ENCODE measurements at regions not wholly inside any gene's neighbourhood (a gene's known extent, or its start where the extent isn't known, plus 50 kb on each side); places are given as distances from the start of the nearest gene placed in this dataset.

DNA sequence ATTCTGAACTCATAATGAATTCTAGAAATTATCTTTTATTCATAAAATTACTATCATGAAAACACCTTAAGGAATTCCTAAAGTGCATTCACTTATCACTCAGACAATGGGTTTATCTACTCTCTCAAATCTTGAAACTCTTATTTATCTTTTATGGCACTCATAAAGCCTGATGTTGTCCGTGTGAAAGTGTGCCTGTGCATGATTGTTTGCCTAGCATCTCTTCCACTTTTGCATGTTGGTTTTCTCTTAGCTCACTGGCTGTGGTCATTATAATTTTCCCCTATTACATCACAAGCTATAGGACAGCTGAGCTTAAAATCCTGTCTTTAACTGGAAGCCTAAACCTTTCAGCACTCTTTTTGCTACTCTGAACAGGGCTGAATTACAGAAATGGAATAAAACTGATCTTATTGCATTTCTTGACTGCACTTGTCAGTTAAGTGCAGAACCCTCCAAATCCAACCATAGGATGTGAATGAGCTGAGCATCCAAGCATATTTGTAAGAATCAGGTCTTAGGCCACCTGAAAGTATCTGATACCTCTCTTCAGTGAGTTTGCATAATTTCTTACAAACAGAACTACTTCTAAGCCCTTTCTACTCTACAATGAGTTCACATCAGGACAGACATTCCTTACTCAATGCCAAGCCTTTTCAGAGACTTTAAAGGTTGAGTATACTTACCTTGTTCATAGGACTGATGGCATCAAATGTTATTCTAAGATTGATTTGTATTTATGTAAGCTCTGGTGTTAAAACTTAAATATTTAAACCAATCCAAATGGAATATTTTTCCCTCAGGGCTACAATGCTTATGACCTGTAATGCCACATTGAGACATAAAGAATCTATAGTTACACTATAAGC, 221.2 kb upstream of the KITLG start:
- DNase-seq: no peak

DNA sequence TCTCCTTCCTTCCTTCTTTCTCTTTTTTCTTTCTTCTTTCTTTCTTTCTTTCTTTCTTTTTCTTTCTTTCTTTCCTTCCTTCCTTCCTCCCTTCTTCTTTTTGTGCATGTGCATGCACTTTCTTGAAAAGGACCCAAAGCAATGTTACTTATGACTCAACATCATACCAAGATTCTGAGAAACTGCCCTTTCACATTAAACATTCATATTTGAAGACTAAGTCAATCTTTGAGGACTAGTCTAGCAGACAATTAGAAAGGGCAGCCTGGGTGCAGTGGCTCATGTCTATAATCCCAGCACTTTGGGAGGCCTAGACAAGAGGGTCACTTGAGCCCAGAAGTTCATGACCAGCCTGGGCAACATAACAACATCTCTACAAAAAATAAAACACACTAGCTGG, 212.8 kb upstream of the KITLG start:
- DNase-seq: no peak

DNA sequence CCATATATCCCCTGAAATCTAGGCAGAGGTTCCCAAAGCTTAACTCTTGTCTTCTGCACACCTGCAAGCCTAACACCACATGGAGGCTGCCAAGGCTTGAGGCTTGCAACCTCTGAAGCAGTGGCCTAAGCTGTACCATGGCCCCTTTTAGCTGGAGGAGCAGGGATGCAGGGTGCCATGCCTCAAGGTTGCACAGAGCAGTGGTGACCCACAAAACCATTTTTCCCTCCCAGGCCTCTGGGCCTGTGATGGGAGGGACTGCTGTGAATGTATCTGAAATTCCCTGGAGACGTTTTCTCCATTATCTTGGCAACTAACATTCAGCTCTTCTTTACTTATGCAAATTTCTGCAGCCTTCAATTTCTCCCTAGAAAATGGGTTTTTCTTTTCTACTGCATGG, 210.0 kb upstream of the KITLG start:
- DNase-seq: no peak

DNA sequence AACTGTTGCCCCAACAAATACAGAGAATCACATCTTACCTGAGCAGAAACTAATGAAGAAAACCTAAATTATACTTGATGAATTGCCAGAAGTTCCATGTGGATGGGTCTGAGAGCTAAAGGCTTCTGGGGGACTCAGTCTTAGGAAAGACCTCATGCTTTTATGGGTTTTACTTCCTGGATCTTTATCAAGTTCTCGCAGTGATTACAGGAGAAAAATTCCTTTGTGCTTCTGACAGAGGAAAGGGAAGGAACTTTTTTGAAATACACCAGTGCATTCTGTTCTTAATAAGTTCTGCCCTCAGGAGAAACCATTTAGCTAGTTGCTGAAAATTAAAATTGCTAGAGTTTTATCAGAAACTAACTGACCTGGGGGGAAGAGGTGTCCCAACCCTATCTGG, 203.9 kb upstream of the KITLG start:
- DNase-seq: no peak

DNA sequence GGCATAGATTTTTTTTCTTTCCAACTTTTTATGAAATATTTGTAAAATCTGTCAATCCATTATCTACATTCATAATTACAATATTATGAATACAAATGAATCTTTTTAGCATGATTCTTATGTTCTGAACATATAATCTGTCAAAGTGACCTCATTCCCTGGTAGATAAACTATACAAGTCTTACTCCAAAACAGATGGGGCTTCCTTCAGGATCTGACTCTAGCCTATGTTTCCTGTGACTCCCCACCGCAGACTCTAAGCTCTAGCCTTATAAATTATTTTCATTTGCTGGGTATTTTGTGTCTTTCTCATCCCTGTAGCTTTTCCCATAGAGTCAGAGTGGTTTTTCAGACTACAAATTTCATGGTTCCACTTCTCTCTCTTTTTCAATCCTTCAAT, 202.1 kb upstream of the KITLG start:
- DNase-seq: no peak

DNA sequence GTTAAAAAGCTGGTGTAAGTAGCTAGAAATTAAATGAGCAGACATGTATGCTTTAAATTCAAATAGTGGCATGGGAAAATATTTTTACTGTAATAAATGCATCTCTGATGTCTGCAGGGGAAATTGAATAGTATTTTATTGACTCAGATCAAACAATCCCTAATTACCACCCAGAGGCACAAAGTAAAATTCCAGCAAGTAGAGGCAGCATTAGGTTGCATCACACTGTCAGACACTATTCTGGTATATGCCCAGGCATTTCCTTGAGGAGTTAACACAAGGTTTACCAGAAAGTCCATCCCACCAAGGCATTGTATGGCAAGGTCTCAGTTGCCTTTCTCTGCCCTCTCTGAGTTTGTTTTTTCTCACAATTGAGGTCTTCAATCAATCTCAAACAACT, 201.6 kb upstream of the KITLG start:
- no peak for DNase-seq

DNA sequence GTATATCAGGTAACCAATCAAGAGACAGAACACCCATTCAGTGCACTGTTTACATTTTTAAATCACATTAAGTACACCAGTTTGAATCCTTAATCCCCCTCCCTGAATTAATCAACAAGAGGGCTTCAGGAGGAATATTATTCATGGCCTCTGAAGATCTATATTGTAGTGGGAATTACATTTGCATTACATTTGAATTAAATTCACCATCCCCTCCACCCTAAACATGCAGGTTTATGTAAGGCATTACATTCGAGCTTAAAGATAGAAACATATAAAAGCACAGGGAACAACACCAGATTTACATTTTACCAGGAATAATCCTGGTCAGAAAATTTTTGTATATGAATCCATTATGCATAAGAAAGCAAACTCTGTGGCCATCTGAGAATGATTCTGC, 197.8 kb upstream of the KITLG start:
- DNase-seq: no peak

DNA sequence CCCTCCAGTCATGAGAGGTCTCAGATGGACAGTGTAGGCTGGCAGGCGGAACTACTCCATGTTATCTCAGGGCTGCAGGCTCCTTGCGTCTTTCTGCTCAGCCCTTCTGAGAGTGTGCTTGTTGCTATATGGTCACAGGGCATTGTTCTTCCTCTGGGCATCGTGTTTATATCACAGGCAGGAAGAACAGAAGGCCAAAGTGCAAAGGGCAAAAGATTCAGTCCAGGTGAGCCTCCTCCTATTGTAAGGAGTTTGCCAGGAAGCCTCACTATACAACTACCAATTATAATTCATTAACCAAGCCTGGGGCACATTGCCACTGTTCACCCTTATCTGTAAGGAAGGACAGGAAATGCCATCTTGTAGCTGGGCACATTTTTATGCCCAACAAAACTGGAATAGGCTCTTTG, 195.5 kb upstream of the KITLG start:
- no peak for DNase-seq

DNA sequence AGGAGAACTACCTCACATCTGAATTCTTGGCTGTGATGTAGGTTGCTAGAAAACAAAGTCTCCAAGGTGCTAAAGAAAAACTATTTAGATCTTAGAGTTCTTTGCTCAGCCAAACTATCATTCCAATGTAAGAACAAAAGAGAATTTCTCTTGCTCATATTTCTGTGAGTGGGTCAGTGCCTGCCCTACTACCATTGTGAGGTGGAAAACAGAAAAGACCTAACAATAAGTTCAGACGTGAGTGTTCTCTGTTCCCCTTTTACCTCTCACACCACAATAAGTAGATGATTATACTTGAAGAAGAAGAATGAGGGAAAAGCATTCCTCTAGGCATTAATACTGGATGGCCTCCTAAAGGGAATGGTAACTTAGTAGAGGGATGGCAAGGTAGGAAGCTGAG, 187.4 kb upstream of the KITLG start:
- DNase-seq: no peak

DNA sequence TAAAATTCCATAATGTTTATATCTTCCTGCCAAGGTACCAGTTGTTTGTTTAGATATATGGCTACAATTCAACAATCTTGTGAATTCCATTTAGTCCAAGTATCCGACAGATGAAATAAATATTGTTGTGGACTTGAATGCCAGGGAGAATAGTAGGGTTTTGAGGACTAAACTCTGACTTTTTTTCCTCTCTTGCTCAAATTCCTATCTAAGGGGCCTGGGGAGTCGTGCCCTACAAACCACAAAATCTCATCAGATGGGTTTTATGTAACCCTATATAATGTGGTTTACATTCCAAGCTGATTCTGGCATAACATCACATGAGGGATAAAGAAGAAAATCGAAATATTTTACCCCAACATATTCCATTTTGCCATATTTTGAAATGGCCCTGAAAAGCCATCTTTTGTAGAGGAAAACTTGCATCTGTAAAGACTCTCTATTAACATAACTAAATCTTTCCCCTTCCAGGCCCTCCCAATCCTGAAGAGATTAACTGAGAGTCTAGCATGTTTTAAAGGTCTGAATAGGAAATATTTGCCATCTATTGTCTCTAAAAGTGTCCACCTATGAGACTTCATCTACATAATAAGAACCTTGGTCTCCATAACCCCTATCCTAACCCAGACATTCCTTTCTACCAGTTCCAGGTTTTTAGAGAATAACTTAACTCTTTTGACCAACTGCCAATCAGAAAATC, 184.7 kb upstream of the KITLG start:
- DNase-seq: no peak

DNA sequence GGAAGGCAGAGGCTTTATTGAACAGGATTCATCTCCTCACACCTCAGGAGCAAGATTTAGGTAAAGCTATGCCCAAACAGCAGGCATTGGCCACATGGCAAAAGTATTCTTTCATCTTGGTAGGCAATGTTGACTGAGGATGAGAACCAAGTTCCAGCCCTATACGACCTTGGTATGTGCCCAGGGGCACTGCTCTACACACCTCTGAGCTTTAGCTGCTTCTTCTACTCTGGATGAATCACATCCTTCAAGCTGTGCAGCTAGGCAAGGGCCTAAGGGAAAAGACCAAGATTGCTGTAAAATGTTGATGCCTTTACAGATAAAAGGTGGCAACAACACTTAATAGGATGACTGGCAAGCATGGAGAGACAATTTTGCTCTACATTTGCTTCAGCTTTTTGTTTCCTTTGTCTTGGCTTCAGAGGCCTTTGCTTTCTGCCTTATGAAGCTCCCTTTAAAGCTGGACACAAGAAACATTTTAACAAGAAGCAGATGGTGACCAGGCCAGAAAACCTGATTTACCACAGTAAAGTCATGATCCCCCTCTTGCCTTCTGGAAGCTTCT, 183.3 kb upstream of the KITLG start:
- no peak for DNase-seq

DNA sequence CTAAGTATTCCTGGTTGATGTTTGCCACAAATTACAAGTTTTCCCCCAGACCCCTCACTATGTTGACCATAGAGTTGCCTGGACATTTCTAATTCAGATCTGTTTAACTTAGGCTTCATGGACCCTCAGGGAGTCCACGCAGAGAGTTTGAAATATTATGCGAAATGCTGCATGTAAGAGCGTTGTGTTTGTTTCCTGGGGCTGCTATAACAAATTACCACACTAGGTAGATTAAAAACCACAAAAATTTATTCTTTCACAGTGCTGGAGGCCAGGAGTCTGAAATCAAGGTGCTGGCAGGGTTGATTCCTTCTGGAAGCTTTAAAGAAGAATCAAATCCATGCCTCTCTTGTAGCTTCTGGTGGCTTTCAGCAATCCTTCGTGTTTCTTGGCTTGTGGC, 177.9 kb upstream of the KITLG start:
- DNase-seq: no peak

DNA sequence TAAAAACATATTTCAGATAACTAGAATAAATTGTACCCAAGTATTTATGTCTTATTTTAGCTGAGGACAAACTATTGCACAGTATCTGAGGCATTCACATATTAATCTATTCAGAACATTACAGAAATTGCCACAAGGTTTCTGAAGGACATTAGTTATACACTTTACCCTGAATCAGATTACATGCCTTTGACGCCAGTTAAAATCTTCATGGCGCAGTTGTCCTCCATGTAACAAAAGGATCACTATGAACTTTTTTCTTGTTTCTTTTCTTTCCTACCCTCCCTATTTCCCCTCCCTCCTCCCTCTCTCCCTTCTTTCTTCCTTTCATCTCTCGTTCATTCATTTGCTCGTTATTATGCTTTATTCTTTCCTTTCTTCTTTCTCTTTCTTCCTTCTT, 176.6 kb upstream of the KITLG start:
- no peak for DNase-seq

DNA sequence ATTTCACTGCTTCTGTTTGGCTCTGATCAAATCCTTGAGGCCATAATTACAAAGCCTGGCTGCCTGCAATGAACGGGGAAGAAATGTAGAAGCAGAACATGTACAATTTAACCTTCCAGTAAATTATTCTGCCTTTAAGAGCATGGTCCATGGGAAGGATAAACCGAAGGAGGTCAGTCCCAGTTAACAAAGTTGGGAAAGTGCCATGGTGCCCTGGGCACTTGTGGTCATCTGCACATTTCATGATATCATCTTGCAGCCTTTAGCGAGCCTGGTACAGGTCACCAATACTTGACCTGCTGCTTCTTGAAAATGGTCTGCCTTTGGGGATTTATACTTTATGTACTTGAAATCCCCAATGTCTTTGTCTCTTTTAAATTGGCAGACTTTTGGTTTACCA, 175.9 kb upstream of the KITLG start:
- DNase-seq: no peak

DNA sequence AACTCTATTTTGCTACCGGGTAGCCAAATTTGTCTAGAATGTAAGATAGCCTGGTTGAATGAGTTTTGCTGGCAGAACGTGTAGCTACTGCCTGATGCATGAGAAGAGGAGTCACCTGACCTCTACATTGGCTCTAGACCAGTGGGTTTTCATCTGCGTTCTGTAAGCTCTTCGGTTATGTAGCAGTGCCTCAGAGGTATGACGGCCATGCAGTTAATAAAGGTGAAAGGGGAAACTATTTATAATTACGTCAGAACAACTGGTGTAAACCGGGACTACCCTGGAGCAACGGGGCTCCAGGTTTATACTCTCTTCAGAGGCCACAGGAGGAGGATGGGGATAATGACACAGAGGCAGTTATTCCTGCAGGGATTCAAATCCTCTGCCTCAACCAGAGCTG, 173.4 kb upstream of the KITLG start:
- DNase-seq: no peak

DNA sequence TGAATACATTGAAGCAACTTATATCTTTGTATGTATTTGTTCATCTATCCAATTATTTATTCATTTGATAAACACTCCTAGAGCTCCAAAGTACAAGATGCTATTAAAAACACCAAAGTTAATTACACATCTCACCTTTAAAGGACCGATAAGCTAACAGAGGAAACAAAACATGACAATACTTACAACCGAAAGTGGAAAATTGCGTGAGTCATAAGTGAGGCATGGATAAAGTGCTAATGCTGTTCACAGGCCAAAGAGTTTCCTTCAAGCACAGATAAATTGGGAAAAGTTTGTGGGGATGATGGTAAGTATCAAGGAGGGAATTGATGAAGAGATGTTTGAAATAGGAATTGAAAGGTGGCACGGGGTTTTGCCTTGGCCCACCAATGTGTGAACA, 172.8 kb upstream of the KITLG start:
- DNase-seq: no peak

DNA sequence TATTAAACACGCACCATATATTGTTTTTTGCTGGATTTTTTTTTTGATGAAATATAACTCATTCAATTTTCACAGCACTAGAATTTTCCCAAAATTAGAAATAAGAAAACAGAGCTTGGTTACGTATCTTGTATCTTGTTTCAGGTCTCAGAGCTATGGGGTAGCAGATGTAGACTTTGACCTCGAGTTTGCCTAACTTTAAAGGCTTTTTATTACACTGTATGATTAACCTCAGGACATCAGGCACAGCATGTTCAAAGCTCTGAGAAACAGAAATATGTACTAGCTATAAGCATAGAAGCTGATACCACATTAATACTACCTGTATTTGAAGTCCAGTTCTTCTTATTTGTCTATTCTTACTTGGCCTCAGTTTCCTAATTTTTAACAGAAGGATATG, 171.9 kb upstream of the KITLG start:
- no peak for DNase-seq

DNA sequence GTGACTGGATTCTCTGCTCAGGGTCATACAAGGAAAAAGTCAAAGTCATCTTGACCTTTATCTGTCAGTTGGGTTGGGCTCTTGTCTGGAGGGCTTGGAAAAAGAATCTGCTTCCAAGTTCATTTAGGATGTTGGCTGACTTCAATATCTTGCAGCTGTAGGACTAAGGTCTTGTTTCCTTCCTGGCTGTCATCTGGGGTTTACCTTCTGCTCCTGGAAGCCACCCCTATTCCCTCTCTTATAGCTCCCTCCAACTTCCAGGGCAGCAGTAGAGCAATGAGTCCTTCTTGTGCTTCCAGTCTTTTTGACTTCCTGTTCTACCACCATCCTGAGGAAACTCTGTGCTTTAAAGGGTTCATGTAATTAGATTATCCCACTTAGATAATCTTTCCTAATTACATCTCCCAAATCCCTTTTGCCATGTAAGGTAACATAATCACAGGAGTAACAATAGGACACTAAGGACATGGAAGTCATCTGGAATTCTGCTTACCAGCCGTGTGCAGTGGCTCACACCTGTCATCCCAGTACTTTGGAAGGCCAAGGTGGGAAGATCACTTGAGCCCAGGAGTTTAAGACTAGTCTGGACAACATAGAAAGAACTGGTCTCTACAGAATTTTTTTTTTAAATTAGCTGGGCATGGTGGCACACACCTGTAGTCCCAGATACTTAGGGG, 170.7 kb upstream of the KITLG start:
- DNase-seq: no peak

DNA sequence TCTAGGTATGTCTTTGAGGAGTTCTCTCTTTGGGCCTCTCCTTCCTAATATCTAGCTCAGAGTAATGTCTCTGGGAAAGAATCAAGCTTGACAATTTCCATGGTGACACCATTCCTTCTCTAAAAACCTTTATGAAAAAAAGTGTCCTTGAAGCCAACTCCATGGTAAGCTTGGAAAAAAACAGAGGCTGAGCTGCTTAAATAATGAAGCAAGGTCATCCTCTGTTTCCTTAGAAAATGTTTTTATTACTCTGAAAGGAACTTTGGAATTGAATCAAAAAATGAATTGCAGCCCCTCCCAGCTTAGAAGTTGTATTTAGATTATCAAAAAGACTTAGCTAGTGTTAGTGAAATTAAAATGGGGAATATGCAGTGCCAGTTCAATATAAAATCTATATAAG, 166.1 kb upstream of the KITLG start:
- no peak for DNase-seq

DNA sequence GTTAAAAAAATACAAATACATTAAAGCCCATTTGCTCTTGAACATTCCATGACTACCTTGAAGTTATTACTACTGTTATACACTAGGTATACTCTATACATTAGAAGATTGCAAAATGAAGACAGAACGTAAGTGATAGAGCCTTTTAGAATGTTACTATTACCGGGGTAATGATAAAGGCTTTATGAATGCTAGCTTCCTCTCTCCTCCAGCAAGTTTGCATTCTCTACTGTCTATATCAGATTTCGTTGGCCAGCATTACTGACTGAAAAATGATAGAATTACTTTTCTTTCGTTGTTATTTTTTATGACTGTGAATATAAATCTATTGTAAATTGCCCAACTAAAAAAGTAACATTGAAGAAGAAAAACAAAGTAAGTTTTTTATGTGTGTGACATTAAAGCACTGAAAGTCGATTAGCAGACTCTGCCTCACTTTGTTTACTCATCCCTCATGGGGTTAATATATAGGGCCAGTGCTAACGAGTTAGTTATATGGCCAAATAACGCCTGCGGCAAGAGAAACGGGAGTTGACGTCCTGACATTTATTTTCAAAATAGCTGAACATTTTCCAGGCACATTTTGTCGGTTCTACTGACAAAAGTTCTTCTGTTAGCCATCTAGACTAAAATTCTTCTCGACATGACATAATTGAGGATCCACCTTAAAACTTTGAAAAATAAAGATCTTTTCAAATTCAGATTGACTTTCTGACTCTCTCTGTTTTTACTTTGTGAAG, 163.8 kb upstream of the KITLG start:
- no peak for DNase-seq

DNA sequence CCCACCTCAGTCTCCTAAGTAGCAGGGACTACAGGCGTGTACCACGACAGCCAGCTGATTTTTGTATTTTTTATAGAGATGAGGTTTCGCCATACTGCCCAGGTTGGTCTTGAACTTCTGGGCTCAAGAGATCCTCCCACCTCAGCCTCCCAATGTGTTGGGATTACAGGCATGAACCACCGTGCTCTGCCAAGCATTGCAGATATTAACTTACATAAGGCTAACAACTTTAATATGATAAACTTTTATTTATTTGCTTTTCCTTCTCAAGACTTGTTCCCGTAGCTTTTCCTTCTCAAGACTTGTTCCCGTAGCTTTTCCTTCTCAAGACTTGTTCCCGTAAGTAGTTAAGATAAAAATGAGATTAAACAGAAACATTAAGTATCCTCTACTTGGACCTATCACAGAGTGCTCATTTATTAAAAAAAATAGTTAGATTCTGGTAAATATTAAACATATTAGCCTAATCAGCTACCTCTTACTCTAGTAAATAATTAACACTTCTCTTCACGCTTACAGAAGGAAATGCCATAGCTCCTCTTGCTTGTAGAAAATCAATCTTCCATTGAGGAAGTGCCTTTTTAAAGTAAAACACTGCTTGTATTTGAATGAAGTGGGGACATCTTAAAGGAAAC, 157.7 kb upstream of the KITLG start:
- no peak for DNase-seq

DNA sequence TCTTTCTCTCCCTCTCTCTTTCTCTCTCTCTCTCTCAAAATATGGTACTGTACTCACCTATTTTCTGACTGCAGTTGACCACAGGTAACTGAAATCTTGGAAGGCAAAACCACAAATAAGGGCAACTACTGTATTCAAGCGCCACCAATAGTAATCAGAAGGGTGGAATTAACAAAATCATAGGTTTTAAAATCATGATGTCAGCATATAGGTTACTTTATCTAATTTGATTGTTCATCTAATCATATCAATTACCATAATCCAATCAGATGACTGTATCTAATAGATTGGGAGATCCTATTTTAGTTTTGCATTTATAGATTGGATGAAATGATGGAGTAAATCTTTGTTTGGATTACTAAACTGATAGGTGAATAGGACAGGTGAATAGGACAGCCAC, 155.8 kb upstream of the KITLG start:
- no peak for DNase-seq

DNA sequence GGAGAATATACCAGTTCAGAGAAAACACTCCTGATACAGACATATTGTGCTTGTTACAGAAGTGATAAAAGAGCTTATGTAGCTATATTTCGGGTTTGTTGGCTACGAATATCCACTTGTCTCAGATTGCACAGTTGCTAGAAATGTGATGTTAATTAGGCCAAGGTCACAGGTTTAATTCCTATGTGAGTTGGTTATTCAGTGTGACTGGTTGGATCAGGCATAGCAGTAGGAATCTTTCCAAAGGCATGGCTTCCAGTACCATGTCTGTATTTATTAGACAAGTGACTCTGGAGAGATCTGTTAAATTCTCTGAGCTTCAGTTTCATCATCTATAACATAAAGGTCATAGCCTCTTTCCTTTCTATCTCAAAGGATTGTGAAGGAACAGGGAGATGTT, 152.7 kb upstream of the KITLG start:
- DNase-seq: no peak
